ENCODE measurements at regions not wholly inside any gene's neighbourhood (a gene's known extent, or its start where the extent isn't known, plus 50 kb on each side); places are given as distances from the start of the nearest gene placed in this dataset.

GRCh38 chr10:36075196-36075595 is 433.1 kb upstream of the FZD8 start:
- intact Hi-C loops (cut with DNase I) = no loop called here

GRCh38 chr10:36073796-36074345 is 431.8 kb upstream of the FZD8 start:
- H3K9me3 ChIP-seq = peaks cover 0 to 7% (median 0%) of the 10 kb centered on the region in 4 donors
- no peak overlapping the region for H3K27ac ChIP-seq
- DNase-seq = no peak
- intact Hi-C loops (cut with DNase I) = no loop called here
- no peaks in the 10 kb centered on the region for H3K4me1 ChIP-seq
- 34 to 73% methylated on average over 2 of the region's 2 CpGs for WGBS, 2 donors
- no peaks in the 10 kb centered on the region for H3K27me3 ChIP-seq
- H3K36me3 ChIP-seq = no peaks in the 10 kb centered on the region
- H3K4me3 ChIP-seq = no peak overlapping the region
- TF ChIP-seq POLR2A (IDR thresholded peaks at IDR 0.05) (no peak), EP300 (IDR thresholded peaks at IDR 0.05) (no peak), POLR2AphosphoS5 (IDR thresholded peaks at IDR 0.05) (no peak), CTCF (IDR thresholded peaks at IDR 0.05) (no peak)

More at GRCh38 chr10:36075196-36075595, 433.1 kb upstream of the FZD8 start:
- Histone ChIP-seq H3K4me1 (no peaks in the 10 kb centered on the region), H3K36me3 (no peaks in the 10 kb centered on the region), H3K9me3 (peaks cover 0 to 7% (median 0%) of the 10 kb centered on the region in 4 donors), H3K27me3 (no peaks in the 10 kb centered on the region), H3K4me3 (no peak overlapping the region), H3K27ac (no peak overlapping the region)
- WGBS, 2 donors = 59 to 82% methylated on average over 4 of the region's 4 CpGs
- TF ChIP-seq EP300 (IDR thresholded peaks at IDR 0.05) (no peak), CTCF (IDR thresholded peaks at IDR 0.05) (no peak), POLR2A (IDR thresholded peaks at IDR 0.05) (no peak), POLR2AphosphoS5 (IDR thresholded peaks at IDR 0.05) (no peak)
- DNase-seq = no peak

GRCh38 chr10:36068542-36068941 is 426.4 kb upstream of the FZD8 start:
- Histone ChIP-seq H3K27ac (no peak overlapping the region), H3K4me1 (no peaks in the 10 kb centered on the region), H3K4me3 (no peak overlapping the region), H3K36me3 (no peaks in the 10 kb centered on the region), H3K9me3 (peaks cover 0 to 3% (median 0%) of the 10 kb centered on the region in 4 donors), H3K27me3 (no peaks in the 10 kb centered on the region)
- TF ChIP-seq POLR2A (IDR thresholded peaks at IDR 0.05) (no peak), EP300 (IDR thresholded peaks at IDR 0.05) (no peak), CTCF (IDR thresholded peaks at IDR 0.05) (no peak), POLR2AphosphoS5 (IDR thresholded peaks at IDR 0.05) (no peak)
- no peak for DNase-seq
- intact Hi-C loops (cut with DNase I) = no loop called here

- Histone ChIP-seq H3K4me3 (no peak overlapping the region), H3K27me3 (no peaks in the 10 kb centered on the region), H3K4me1 (no peaks in the 10 kb centered on the region), H3K27ac (no peak overlapping the region), H3K9me3 (peaks cover 0 to 1% (median 0%) of the 10 kb centered on the region in 4 donors), H3K36me3 (no peaks in the 10 kb centered on the region)
- intact Hi-C loops (cut with DNase I) = no loop called here
- DNase-seq = no peak
- 69 to 74% methylated on average over 2 of the region's 2 CpGs for WGBS, 2 donors
- TF ChIP-seq CTCF (IDR thresholded peaks at IDR 0.05) (no peak), POLR2AphosphoS5 (IDR thresholded peaks at IDR 0.05) (no peak), EP300 (IDR thresholded peaks at IDR 0.05) (no peak), POLR2A (IDR thresholded peaks at IDR 0.05) (no peak)
Observed at GRCh38 chr10:36067748-36068147, 425.7 kb upstream of the FZD8 start.

GRCh38 chr10:36066850-36067249 is 424.8 kb upstream of the FZD8 start:
- TF ChIP-seq POLR2AphosphoS5 (IDR thresholded peaks at IDR 0.05) = no peak
- TF ChIP-seq POLR2A (IDR thresholded peaks at IDR 0.05) = no peak
- TF ChIP-seq CTCF (IDR thresholded peaks at IDR 0.05) = no peak
- TF ChIP-seq EP300 (IDR thresholded peaks at IDR 0.05) = no peak
- Histone ChIP-seq H3K36me3 (no peaks in the 10 kb centered on the region), H3K4me3 (no peak overlapping the region), H3K9me3 (peaks cover 0 to 2% (median 0%) of the 10 kb centered on the region in 4 donors), H3K4me1 (no peaks in the 10 kb centered on the region), H3K27me3 (no peaks in the 10 kb centered on the region), H3K27ac (no peak overlapping the region)
- DNase-seq = no peak
- intact Hi-C loops (cut with DNase I) = no loop called here
- WGBS, 2 donors = 92 to 93% methylated on average over 3 of the region's 3 CpGs
